ENCODE measurements at regions not wholly inside any gene's neighbourhood (a gene's known extent, or its start where the extent isn't known, plus 50 kb on each side); places are given as distances from the start of the nearest gene placed in this dataset.

DNA sequence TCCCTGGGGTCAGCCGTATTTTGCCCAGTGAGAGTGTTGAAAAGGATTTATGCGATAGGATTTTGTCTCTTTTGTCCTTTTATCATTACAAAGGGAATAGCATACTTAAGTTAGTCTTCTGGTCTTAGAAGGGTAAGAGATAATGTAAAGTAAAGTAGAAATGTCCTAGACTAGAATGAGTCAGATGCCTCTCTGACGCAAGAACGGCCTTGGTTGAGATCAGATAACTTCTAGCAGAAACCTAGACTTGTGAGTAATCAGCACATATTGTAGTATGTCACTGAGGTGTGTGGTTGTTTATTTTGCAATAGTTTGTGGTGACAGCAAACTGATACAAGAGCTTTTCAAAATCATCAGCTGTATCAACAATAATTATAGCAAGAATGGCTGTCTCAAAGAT is 866.1 kb downstream of the NSUN3 start:
- H2AK5ac ChIP-seq (ENCODE audit: low read depth, low read length), result no peak overlapping the region
- ChIA-PET CTCF (ENCODE audit: partially characterized antibody) (no interaction called here), POLR2A (ENCODE audit: partially characterized antibody) (no interaction called here)
- H3K27ac ChIP-seq (ENCODE audit: low read depth, low read length), result no peak overlapping the region
- H3K18ac ChIP-seq (ENCODE audit: extremely low read depth, low read length), result no peak overlapping the region
- H3K23me2 ChIP-seq (ENCODE audit: low read depth, low read length), result no peaks in the 10 kb centered on the region
- DNase-seq (ENCODE audit: low read depth in 1 of 2, low spot score in 2 of 2) (no peak), FAIRE-seq (no peak)
- no peaks in the 10 kb centered on the region for H4K20me1 ChIP-seq (replicated peaks in 1 of 2; ENCODE audit: control insufficient read depth in 1 of 2, insufficient read depth in 2 of 2, low read length in 2 of 2)
- no peak overlapping the region for H2BK5ac ChIP-seq (ENCODE audit: low read depth, low read length)
- H3K27me3 ChIP-seq (replicated peaks in 1 of 4; ENCODE audit: control insufficient read depth in 3 of 4, extremely low read depth in 1 of 4, insufficient read depth in 3 of 4, low read length in 3 of 4), result no peaks in the 10 kb centered on the region
- H3K4ac ChIP-seq (replicated peaks; ENCODE audit: insufficient read length, low read depth, low read length), result no peak overlapping the region
- no peaks in the 10 kb centered on the region for H3K4me1 ChIP-seq (replicated peaks in 1 of 4; ENCODE audit: control insufficient read depth in 3 of 4, insufficient read depth in 4 of 4, low read length in 3 of 4)
- H2BK120ac ChIP-seq (replicated peaks; ENCODE audit: low read depth, low read length), result no peak overlapping the region
- H3K9ac ChIP-seq (replicated peaks in 1 of 4; ENCODE audit: extremely low read depth in 1 of 4, low read depth in 3 of 4, low read length in 3 of 4), result no peak overlapping the region
- H3K4me3 ChIP-seq (ENCODE audit: extremely low read depth in 1 of 4, insufficient read depth in 2 of 4, low read depth in 3 of 4, low read length in 4 of 4), result no peak overlapping the region
- no peak overlapping the region for H2AFZ ChIP-seq (ENCODE audit: low read length)
- no peak overlapping the region for H4K5ac ChIP-seq (ENCODE audit: insufficient read length, low read depth, low read length)
- no peak overlapping the region for H3K14ac ChIP-seq (ENCODE audit: insufficient read length)
- no peak overlapping the region for H3K4me2 ChIP-seq (ENCODE audit: insufficient read depth in 1 of 2, low read depth in 2 of 2, low read length in 2 of 2)
- no peak overlapping the region for H4K91ac ChIP-seq (replicated peaks; ENCODE audit: insufficient read length, low read length)
- H4K8ac ChIP-seq (ENCODE audit: extremely low read depth, insufficient read depth, low read length), result no peak overlapping the region
- no peaks in the 10 kb centered on the region for H3K79me1 ChIP-seq (ENCODE audit: low read depth, low read length)
- H3K23ac ChIP-seq (ENCODE audit: insufficient read length), result no peak overlapping the region
- WGBS, 2 experiments (ENCODE audit: extremely low coverage in 1 of 2, insufficient coverage in 1 of 2, insufficient read length in 1 of 2, insufficient replicate concordance in 2 of 2, low coverage in 1 of 2, low lambda C conversion rate in 2 of 2, missing lambda C conversion rate in 1 of 2), result 93% methylated on average over 4 of the region's 4 CpGs; no CpG with 5 or more reads in 1 of the 2 experiments
- H3K79me2 ChIP-seq (ENCODE audit: control insufficient read depth in 1 of 2, insufficient read depth in 2 of 2, low read length in 2 of 2), result no peaks in the 10 kb centered on the region
- no peaks in the 10 kb centered on the region for H3K36me3 ChIP-seq (ENCODE audit: control insufficient read depth in 2 of 4, insufficient read depth in 4 of 4, low read length in 3 of 4)
- H2BK20ac ChIP-seq (ENCODE audit: low read length), result no peak overlapping the region
- TF ChIP-seq RNF2 (IDR thresholded peaks at IDR 0.05; ENCODE audit: borderline replicate concordance, low read depth, low read length, missing control alignments, poor library complexity, severe bottlenecking) (no peak), POU5F1 (IDR thresholded peaks at IDR 0.05; ENCODE audit: low read depth, low read length) (no peak), SRF (IDR thresholded peaks at IDR 0.05; ENCODE audit: low read depth, low read length) (no peak), CHD2 (IDR thresholded peaks at IDR 0.05; ENCODE audit: low read length) (no peak), JUN (IDR thresholded peaks at IDR 0.05; ENCODE audit: low read depth, low read length) (no peak), NANOG (IDR thresholded peaks at IDR 0.05; ENCODE audit: insufficient read depth, low read depth, low read length, poor library complexity, severe bottlenecking) (no peak), NRF1 (IDR thresholded peaks at IDR 0.05; ENCODE audit: low read depth, low read length) (no peak), KDM1A (IDR thresholded peaks at IDR 0.05; ENCODE audit: borderline replicate concordance, low read length) (no peak), SIN3A (conservative IDR thresholded peaks at IDR 0.05 in 1 of 2, IDR thresholded peaks at IDR 0.05 in 1 of 2; ENCODE audit: low read depth in 1 of 2, low read length in 2 of 2) (no peak)
- TF ChIP-seq, protein P1, sequence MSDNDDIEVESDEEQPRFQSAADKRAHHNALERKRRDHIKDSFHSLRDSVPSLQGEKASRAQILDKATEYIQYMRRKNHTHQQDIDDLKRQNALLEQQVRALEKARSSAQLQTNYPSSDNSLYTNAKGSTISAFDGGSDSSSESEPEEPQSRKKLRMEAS (IDR thresholded peaks at IDR 0.05), result no peak
- H3K9me3 ChIP-seq (ENCODE audit: insufficient read depth in 2 of 2, low read depth in 1 of 2, low read length in 1 of 2), result no peaks in the 10 kb centered on the region
- no peak overlapping the region for H3K56ac ChIP-seq (replicated peaks; ENCODE audit: insufficient read length, low read depth, low read length)
- no peak overlapping the region for H2BK12ac ChIP-seq (ENCODE audit: low read depth, low read length)
- no peak overlapping the region for H2BK15ac ChIP-seq (ENCODE audit: low read length)

Measured in H1 (cell line).